H9 (cell line): ENCODE measurements at regions not wholly inside any gene's neighbourhood (a gene's known extent, or its start where the extent isn't known, plus 50 kb on each side); places are given as distances from the start of the nearest gene placed in this dataset.

Experiments used
- DNase-seq: peaks from one replicate; pipeline ENCODE4 v3.0.0-alpha.2; 2017
- H2AFZ ChIP-seq: one replicate; pipeline ENCODE4 v1.6.1; 2013; ENCODE audit warnings: mild to moderate bottlenecking, low read length, control low read depth, moderate library complexity
- H2AK5ac ChIP-seq: 2 replicates; pipeline ENCODE4 v1.6.1; 2013; ENCODE audit warnings: low read length, control low read depth, mixed read lengths; ENCODE audit not compliant: insufficient read length
- H2BK120ac ChIP-seq: one replicate; pipeline ENCODE4 v1.6.1; 2013; ENCODE audit warnings: low read depth, mild to moderate bottlenecking, low read length, control low read depth, inconsistent platforms; ENCODE audit not compliant: poor library complexity, severe bottlenecking
- H2BK12ac ChIP-seq: 2 replicates; pipeline ENCODE4 v1.6.1; 2013; ENCODE audit warnings: low read length, control low read depth, mixed read lengths, low read depth; ENCODE audit not compliant: insufficient read length
- H2BK15ac ChIP-seq: 2 replicates; pipeline ENCODE4 v1.6.1; 2013; ENCODE audit warnings: low read depth, low read length, control low read depth
- H2BK20ac ChIP-seq: one replicate; pipeline ENCODE4 v1.6.1; 2013; ENCODE audit warnings: low read depth, mild to moderate bottlenecking, low read length, control low read depth, inconsistent platforms; ENCODE audit not compliant: poor library complexity, severe bottlenecking
- H2BK5ac ChIP-seq: 2 replicates; pipeline ENCODE4 v1.6.1; 2013; ENCODE audit warnings: low read length, control low read depth, mixed read lengths; ENCODE audit not compliant: insufficient read length
- H3K14ac ChIP-seq: 2 replicates; pipeline ENCODE4 v1.6.1; 2013; ENCODE audit warnings: low read length, control low read depth; ENCODE audit not compliant: insufficient read depth
- H3K18ac ChIP-seq: 2 replicates; pipeline ENCODE4 v1.6.1; 2013; ENCODE audit warnings: low read depth, mild to moderate bottlenecking, mixed read lengths, low read length, control low read depth; ENCODE audit not compliant: insufficient read length
- H3K23ac ChIP-seq: 2 replicates; pipeline ENCODE4 v1.6.1; 2013; ENCODE audit warnings: low read length, control low read depth, mixed read lengths, low read depth; ENCODE audit not compliant: insufficient read length
- H3K23me2 ChIP-seq: 2 replicates; pipeline ENCODE4 v1.6.1; 2013; ENCODE audit warnings: low read depth, mild to moderate bottlenecking, mixed read lengths, low read length, control low read depth; ENCODE audit not compliant: insufficient read length, poor library complexity, severe bottlenecking
- H3K27ac ChIP-seq: 2 replicates; pipeline ENCODE4 v1.5.1; 2013; ENCODE audit warnings: low read length, control low read depth, mixed read lengths, low read depth; ENCODE audit not compliant: insufficient read length
- H3K27me3 ChIP-seq: 2 replicates; pipeline ENCODE4 v1.6.1; 2013; ENCODE audit warnings: low read length, control low read depth, inconsistent platforms; ENCODE audit not compliant: insufficient read depth
- H3K4ac ChIP-seq: 2 replicates; pipeline ENCODE4 v1.6.1; 2013; ENCODE audit warnings: low read depth, mild to moderate bottlenecking, control low read depth, inconsistent platforms, low read length, moderate library complexity
- H3K4me1 ChIP-seq: 2 replicates; pipeline ENCODE4 v1.6.1; 2013; ENCODE audit warnings: low read length, control low read depth, inconsistent platforms; ENCODE audit not compliant: insufficient read depth
- H3K4me2 ChIP-seq: 2 replicates; pipeline ENCODE4 v1.6.1; 2013; ENCODE audit warnings: low read length, control low read depth, mixed read lengths; ENCODE audit not compliant: insufficient read length, insufficient read depth
- H3K56ac ChIP-seq: 2 replicates; pipeline ENCODE4 v1.6.1; 2013; ENCODE audit warnings: low read depth, mild to moderate bottlenecking, mixed read lengths, low read length, control low read depth; ENCODE audit not compliant: insufficient read length
- H3K79me1 ChIP-seq: 2 replicates; pipeline ENCODE4 v1.6.1; 2013; ENCODE audit warnings: low read depth, mild to moderate bottlenecking, moderate library complexity, low read length, control low read depth, inconsistent platforms; ENCODE audit not compliant: insufficient read depth, poor library complexity, severe bottlenecking
- H3K79me2 ChIP-seq: 2 replicates; pipeline ENCODE4 v1.6.1; 2013; ENCODE audit warnings: low read length, control low read depth, inconsistent platforms; ENCODE audit not compliant: insufficient read depth
- H3K9ac ChIP-seq: 2 replicates; pipeline ENCODE4 v1.6.1; 2013; ENCODE audit warnings: low read length, control low read depth, mixed read lengths; ENCODE audit not compliant: insufficient read length; ENCODE audit errors: extremely low read depth
- H3K9me3 ChIP-seq: one replicate; pipeline ENCODE4 v1.6.1; 2013; ENCODE audit warnings: low read depth, low read length, inconsistent platforms; ENCODE audit not compliant: control insufficient read depth
- H3T11ph ChIP-seq: one replicate; pipeline ENCODE4 v1.6.1; 2013; ENCODE audit warnings: mild to moderate bottlenecking, low read length, control low read depth, inconsistent platforms
- H4K20me1 ChIP-seq: one replicate; pipeline ENCODE4 v1.6.1; 2013; ENCODE audit not compliant: control insufficient read depth, insufficient read length, insufficient read depth
- H4K5ac ChIP-seq: 2 replicates; pipeline ENCODE4 v1.6.1; 2013; ENCODE audit warnings: low read depth, mild to moderate bottlenecking, mixed read lengths, low read length, control low read depth; ENCODE audit not compliant: insufficient read length
- H4K8ac ChIP-seq: replicated peaks from 2 replicates; pipeline ENCODE4 v1.6.1; 2013; ENCODE audit warnings: low read length, control low read depth, mixed read lengths, low read depth; ENCODE audit not compliant: insufficient read length
- H4K91ac ChIP-seq: 2 replicates; pipeline ENCODE4 v1.6.1; 2013; ENCODE audit warnings: low read depth, mild to moderate bottlenecking, moderate library complexity, mixed read lengths, low read length, control low read depth; ENCODE audit not compliant: insufficient read length
- H3K27ac Mint-ChIP-seq, 3 experiments: 2 replicates in 2 of 3; 3 replicates in 1 of 3; pipeline ENCODE4 v1.8.0; 2020 to 2021; ENCODE audit warnings: mixed read lengths in 3 of 3, mild to moderate bottlenecking in 1 of 3, moderate library complexity in 1 of 3
- H3K27me3 Mint-ChIP-seq: 2 replicates; pipeline ENCODE4 v1.8.0; 2021; ENCODE audit warnings: low read depth, mild to moderate bottlenecking, moderate library complexity, mixed read lengths
- H3K36me3 Mint-ChIP-seq, 3 experiments: 2 replicates in 2 of 3; 3 replicates in 1 of 3; pipeline ENCODE4 v1.8.0; 2020 to 2021; ENCODE audit warnings: low read depth in 3 of 3, mixed read lengths in 3 of 3; ENCODE audit not compliant: insufficient read depth in 1 of 3
- H3K4me1 Mint-ChIP-seq, 2 experiments: 2 replicates each; pipeline ENCODE4 v1.8.0; 2020; ENCODE audit warnings: mixed read lengths in 2 of 2
- H3K4me3 Mint-ChIP-seq, 2 experiments: 2 replicates in 1 of 2; 3 replicates in 1 of 2; pipeline ENCODE4 v1.8.0; 2020 to 2021; ENCODE audit warnings: mild to moderate bottlenecking in 2 of 2, mixed read lengths in 2 of 2, moderate library complexity in 1 of 2
- H3K9me3 Mint-ChIP-seq, 2 experiments: 2 replicates in 1 of 2; 3 replicates in 1 of 2; pipeline ENCODE4 v1.8.0; 2020; ENCODE audit warnings: mild to moderate bottlenecking in 2 of 2, mixed read lengths in 2 of 2, moderate library complexity in 1 of 2
- CTCF ChIP-seq: fragments of 200-600 bp; sonication (generic); conservative IDR thresholded peaks from 3 replicates; pipeline ENCODE4 v1.8.0; 2021; ENCODE audit warnings: antibody characterized with exemption, mild to moderate bottlenecking
- WGBS: extraction: QIAGEN DNeasy Blood & Tissue Kit; methylation state at CpG from one replicate; pipeline ENCODE4 v1.1.7; 2013; ENCODE audit warnings: missing lambda C conversion rate, low lambda C conversion rate, mixed read lengths; ENCODE audit not compliant: insufficient read length; ENCODE audit errors: extremely low coverage; 5-methylcytosine and 5-hydroxymethylcytosine counted together

- Histone ChIP-seq H3T11ph (no peak overlapping the region), H3K79me2 (no peaks in the 10 kb centered on the region), H2BK15ac (no peak overlapping the region), H3K4me2 (no peak overlapping the region), H2AFZ (no peak overlapping the region), H2AK5ac (no peak overlapping the region), H2BK12ac (no peak overlapping the region), H3K9ac (no peak overlapping the region), H4K20me1 (no peaks in the 10 kb centered on the region), H3K56ac (no peak overlapping the region), H2BK5ac (no peak overlapping the region), H4K91ac (no peak overlapping the region), H2BK120ac (no peak overlapping the region), H3K27me3 (no peaks in the 10 kb centered on the region), H2BK20ac (no peak overlapping the region), H3K79me1 (no peaks in the 10 kb centered on the region), H3K23ac (no peak overlapping the region), H3K4me1 (no peaks in the 10 kb centered on the region), H3K27ac (no peak overlapping the region), H4K5ac (no peak overlapping the region), H3K23me2 (no peaks in the 10 kb centered on the region), H3K18ac (no peak overlapping the region), H4K8ac (no peak overlapping the region), H3K4ac (no peak overlapping the region), H3K14ac (no peak overlapping the region), H3K9me3 (no peaks in the 10 kb centered on the region)
- no peak overlapping the region for H3K27ac Mint-ChIP-seq
- no CpG with 5 or more reads among the region's 1 CpG for WGBS
- no peak for DNase-seq
- no peaks in the 10 kb centered on the region; a peak in 1 of 7 replicates for H3K36me3 Mint-ChIP-seq
- H3K27me3 Mint-ChIP-seq: no peaks in the 10 kb centered on the region
- no peaks in the 10 kb centered on the region for H3K4me1 Mint-ChIP-seq
- H3K9me3 Mint-ChIP-seq: peaks cover 0 to 2% of the 10 kb centered on the region in 2 experiments; a peak in 1 of 5 replicates
- no peak overlapping the region for H3K4me3 Mint-ChIP-seq
- TF ChIP-seq CTCF: no peak
These were observed 555.8 kb upstream of the CLINT1 start for GRCh38 chr5:158414780-158415179.
